Activated CD8-positive, alpha-beta memory T cell treated with anti-CD3 and anti-CD28 coated beads, Interleukin-2, amount 10 ng/mL, durations not matched to agents 7 days and 5 days (primary cell): ENCODE measurements at regions not wholly inside any gene's neighbourhood (a gene's known extent, or its start where the extent isn't known, plus 50 kb on each side); places are given as distances from the start of the nearest gene placed in this dataset.

Experiments
- ATAC-seq: fragments of 150-1000 bp; cut with Tn5 transposase; one replicate; pipeline ENCODE4 v1.10.0; 2021; ENCODE audit warnings: moderate library complexity
- CTCF ChIA-PET: fragments of 350-600 bp; sonication (Branson Sonifier 250); formaldehyde crosslinking; loops from one replicate; lab custom pipeline; 2021; ENCODE audit warnings: antibody characterized with exemption; lab: Charles Lee
- DNase-seq: peaks from one replicate; pipeline ENCODE4 v3.0.0-alpha.2; 2020
- H3K27ac Mint-ChIP-seq: one replicate; pipeline ENCODE4 v1.8.0; 2021; ENCODE audit warnings: mild to moderate bottlenecking, mixed read lengths
- H3K27me3 Mint-ChIP-seq: one replicate; pipeline ENCODE4 v1.8.0; 2021; ENCODE audit warnings: mixed read lengths
- H3K36me3 Mint-ChIP-seq: one replicate; pipeline ENCODE4 v1.8.0; 2021; ENCODE audit warnings: mild to moderate bottlenecking, mixed read lengths
- H3K4me1 Mint-ChIP-seq: one replicate; pipeline ENCODE4 v1.8.0; 2021; ENCODE audit warnings: mixed read lengths
- H3K4me3 Mint-ChIP-seq: one replicate; pipeline ENCODE4 v1.8.0; 2021; ENCODE audit warnings: mild to moderate bottlenecking, moderate library complexity, mixed read lengths
- H3K9me3 Mint-ChIP-seq: one replicate; pipeline ENCODE4 v1.8.0; 2022; ENCODE audit warnings: low read depth, mixed read lengths

DNA sequence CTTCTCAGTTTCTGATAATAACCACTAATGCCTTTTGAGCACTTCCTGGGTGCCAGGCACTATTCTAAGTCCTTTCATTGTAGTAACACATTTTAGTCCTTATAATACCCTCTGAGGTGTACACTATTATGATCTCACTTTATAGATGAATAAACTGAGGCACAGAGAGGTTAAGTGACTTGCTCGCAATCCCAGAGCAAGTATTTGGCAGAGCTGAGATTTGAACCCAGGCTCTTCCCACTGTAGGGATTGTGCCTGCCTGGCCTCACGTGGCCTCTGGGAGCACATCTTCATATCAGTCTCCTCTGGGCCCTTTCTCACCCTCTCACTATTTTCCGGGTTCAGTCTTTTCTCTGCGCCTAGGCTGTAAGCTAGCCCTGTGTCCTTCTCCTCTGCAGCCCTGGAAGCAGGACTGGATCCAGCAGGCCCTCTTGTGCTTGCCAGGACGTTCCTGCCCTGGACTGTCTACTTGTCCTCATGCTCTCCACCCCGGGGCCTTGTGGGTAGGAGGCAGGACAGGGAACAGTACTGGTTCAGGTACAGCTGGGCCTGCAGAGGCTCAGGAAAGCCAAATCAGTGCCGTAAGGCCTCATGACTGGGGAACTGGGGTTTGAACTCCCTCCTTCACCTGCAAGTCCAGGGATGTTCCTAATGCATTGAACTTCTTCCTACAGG is 139.6 kb downstream of the VEGFA start:
- Mint-ChIP-seq H3K36me3 (no peaks in the 10 kb centered on the region), H3K4me3 (no peak overlapping the region), H3K27me3 (peaks cover 4% of the 10 kb centered on the region), H3K9me3 (no peaks in the 10 kb centered on the region), H3K4me1 (no peaks in the 10 kb centered on the region), H3K27ac (no peak overlapping the region)
- CTCF ChIA-PET, result no interaction called here
- DNase-seq (no peak), ATAC-seq (no peak)

DNA sequence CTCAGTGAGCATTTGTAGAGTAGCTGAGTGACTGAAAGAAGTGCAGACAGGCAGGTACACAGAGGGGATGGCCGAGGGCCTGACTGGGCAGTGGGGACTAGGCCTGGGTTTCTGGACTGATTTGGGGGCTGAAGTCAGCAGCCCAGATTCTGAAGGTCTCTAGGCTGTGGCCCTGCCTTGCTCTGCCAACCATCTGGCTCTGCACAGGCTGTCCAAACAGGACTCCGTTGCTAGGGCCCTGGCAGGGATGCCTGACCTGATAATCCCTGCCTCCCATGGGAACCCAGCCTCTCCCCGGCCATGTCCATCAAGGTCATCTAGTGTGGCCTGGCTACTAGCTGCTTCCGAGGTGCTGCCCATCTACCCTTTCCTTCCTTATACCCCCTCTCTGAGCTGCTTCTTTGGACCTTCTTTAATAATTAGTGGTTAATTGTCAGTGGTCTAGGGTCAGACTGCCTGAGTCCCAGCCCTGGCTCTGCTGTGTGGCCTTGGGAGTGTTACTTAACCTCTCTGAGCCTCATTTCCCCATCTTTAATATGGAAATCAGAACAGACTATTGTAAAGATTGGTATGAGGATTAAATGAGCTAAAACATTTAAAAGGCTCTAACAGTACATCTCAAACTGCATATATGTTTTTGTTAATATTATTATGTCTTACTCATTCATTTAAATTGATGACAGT is 137.9 kb downstream of the VEGFA start:
- no peaks in the 10 kb centered on the region for H3K4me1 Mint-ChIP-seq
- ATAC-seq (no peak), DNase-seq (no peak)
- H3K27me3 Mint-ChIP-seq, result peaks cover 7% of the 10 kb centered on the region
- no peak overlapping the region for H3K27ac Mint-ChIP-seq
- no peaks in the 10 kb centered on the region for H3K36me3 Mint-ChIP-seq
- H3K9me3 Mint-ChIP-seq, result no peaks in the 10 kb centered on the region
- CTCF ChIA-PET, result no interaction called here
- H3K4me3 Mint-ChIP-seq, result no peak overlapping the region

DNA sequence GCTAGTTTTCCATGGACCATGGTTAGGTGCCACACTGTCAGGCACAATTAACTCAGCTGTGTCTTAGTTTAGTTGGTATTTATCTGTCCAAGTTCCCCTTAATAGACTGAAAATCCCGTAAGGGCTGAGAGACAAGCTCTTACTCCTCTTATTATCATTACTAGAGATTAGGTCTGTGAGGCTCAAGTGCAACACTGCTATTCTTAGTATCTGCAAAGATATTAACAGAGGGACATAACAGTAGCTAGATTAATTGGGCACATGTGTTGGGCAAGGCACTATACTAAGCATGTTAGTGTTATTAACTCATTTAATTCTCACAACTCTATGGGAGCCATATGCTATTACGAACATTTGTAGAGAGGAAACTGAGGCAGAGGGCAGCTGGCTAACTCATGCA is 137.3 kb downstream of the VEGFA start:
- H3K9me3 Mint-ChIP-seq, result no peaks in the 10 kb centered on the region
- no peak for ATAC-seq

DNA sequence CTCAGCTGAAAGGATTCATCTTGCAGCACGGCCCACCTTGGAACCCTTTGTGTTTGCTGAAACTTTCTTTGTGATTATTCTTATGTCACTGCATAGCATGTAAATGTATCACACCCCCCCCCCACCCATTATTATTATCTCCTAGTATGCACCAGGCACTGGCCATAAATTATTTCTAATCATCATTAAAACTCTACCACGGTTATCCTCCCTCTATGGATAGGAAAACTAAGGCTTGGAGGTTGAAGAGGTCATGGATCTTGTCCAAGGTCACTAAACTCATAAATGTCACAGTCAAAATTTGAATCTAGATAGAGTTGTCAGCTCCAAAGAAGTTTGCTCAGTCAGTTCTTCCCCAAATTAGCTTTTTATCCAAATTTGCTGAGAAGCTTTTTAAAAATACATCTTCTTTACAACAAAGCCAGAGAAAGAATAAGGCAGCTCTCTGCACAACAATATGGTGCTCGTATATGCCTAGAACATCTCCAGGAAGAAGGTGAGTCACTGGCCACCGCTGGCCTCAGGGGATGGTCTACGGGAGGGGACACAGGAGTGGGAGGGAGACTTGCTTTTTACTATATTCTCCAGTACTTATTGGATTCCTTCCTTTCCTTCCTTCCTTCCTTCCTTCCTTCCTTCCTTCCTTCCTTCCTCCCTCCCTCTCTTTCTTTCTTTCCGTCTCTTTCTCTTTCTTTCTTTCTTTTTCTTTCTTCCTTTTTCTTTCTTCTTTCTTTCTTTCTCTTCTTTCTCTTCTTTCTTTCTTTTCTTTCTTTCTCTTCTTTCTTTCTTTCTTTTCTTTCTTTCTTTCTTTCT is 134.5 kb downstream of the VEGFA start:
- no peaks in the 10 kb centered on the region for H3K4me1 Mint-ChIP-seq
- H3K36me3 Mint-ChIP-seq, result no peaks in the 10 kb centered on the region
- CTCF ChIA-PET, result no interaction called here

More for the DNA sequence above, 137.3 kb downstream of the VEGFA start:
- H3K36me3 Mint-ChIP-seq, result no peaks in the 10 kb centered on the region
- no peak for DNase-seq
- peaks cover 7% of the 10 kb centered on the region for H3K27me3 Mint-ChIP-seq
- H3K4me1 Mint-ChIP-seq, result no peaks in the 10 kb centered on the region
- H3K27ac Mint-ChIP-seq, result no peak overlapping the region
- no peak overlapping the region for H3K4me3 Mint-ChIP-seq
- CTCF ChIA-PET, result no interaction called here

DNA sequence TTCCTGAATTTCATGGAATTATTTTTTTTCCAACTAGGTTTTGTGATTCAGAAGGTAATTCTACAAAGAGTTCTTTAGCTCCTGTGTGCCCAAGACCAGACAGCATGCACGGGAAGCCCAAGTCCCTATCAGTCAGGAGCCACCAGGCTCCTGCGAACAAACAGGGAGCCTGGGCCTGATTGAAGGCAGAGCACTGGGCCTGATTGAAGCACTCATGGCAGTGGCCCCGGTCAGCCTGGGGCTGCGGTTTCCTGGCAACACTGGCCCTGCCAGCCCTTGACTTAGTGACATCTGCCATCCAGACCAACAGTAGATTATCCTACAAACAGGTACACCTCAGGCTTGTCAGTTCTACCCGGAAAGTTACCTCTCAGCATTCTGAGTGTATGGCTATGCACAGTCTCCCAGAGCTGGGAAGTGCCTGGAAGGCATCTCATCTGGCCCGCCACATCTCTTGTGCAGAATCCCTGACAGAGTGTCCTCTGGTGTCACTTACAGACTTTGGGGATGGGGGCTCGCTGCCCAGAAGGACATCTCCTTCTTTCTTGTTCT is 133.8 kb downstream of the VEGFA start:
- CTCF ChIA-PET, result no interaction called here
- DNase-seq (no peak), ATAC-seq (no peak)
- Mint-ChIP-seq H3K4me1 (no peaks in the 10 kb centered on the region), H3K36me3 (no peaks in the 10 kb centered on the region), H3K27ac (no peak overlapping the region), H3K27me3 (peaks cover 7% of the 10 kb centered on the region), H3K9me3 (no peaks in the 10 kb centered on the region), H3K4me3 (no peak overlapping the region)

More for the DNA sequence above, 134.5 kb downstream of the VEGFA start:
- H3K4me3 Mint-ChIP-seq, result no peak overlapping the region
- H3K27me3 Mint-ChIP-seq, result peaks cover 7% of the 10 kb centered on the region
- ATAC-seq (no peak), DNase-seq (no peak)
- no peaks in the 10 kb centered on the region for H3K9me3 Mint-ChIP-seq
- no peak overlapping the region for H3K27ac Mint-ChIP-seq

DNA sequence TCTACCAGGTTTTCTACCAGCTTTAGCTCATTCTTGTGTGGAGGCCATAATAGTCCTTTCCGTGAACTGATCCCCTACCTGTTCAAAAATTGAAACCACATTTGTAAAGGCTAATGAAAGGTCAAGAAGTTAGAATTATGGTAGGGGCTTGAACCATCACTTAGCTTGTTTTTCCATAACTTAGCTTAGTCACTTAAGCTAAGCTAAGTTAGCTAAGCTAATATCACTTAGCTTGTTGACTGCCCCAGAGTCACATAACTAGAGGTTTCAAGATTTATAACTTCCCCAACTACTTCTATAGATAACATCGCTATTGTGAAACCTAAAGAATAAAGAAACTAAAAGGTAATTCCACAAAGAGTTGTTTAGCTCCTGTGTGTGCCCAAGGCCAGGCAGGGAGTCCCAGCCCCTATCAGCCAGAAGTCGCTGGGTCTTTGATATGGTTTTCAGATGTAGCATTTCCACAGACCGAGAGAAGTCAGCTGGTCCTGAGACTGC is 131.8 kb downstream of the VEGFA start:
- H3K4me1 Mint-ChIP-seq, result no peaks in the 10 kb centered on the region
- H3K27me3 Mint-ChIP-seq, result peaks cover 11% of the 10 kb centered on the region
- H3K36me3 Mint-ChIP-seq, result no peaks in the 10 kb centered on the region
- DNase-seq, result no peak
- CTCF ChIA-PET, result interaction anchor here (1.7 kb wide), 1 partner anchor 14 kb away, joined by 5 read pairs; no protein-coding TSS in a partner anchor
- no peak overlapping the region for H3K27ac Mint-ChIP-seq
- no peak for ATAC-seq
- H3K9me3 Mint-ChIP-seq, result no peaks in the 10 kb centered on the region
- H3K4me3 Mint-ChIP-seq, result no peak overlapping the region

DNA sequence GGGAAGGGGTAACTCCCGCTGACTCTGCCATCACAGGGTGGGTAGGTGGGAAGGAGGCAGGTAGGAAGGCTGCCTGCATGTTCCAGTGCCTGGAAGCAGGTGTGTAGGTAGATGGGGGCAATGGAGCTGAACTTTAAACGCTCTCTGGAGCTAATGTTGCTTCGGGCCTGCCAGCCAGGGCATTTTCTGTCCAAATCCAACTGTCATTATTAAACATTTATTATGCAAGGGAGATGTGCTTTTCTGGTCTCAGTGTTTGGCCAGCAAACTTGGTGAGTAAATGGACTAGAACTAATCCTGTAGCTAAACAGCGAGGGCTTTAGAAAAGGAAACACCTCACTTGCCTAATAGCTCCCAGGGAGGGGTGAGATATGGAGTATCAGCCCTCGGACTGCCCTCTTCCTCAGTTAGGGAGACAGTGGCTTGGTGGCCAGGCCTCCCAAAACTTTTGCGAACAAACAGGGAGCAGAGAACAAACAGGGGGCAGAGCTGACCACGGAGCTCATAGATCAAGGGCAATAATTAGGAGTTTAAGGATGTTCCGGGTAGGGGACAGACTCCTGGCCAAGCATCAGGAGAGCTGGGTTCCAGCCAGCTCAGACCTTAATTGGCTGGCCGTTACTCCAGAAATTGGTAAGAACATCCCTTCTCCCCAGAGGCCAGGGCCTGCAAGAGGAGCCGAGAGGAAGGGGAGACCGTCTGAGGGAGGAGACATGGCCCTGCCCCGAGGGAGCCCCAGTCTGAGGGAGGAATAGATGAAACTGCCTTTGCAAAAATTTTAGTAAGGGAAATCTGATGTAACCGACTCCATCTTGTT is 131.1 kb downstream of the VEGFA start:
- ATAC-seq, result no peak
- no peak for DNase-seq
- CTCF ChIA-PET, result interaction anchor here (1.0 to 1.7 kb wide), 2 partner anchors 14 to 234 kb away, joined by 3 to 5 read pairs; no protein-coding TSS in a partner anchor
- no peaks in the 10 kb centered on the region for H3K4me1 Mint-ChIP-seq
- no peaks in the 10 kb centered on the region for H3K9me3 Mint-ChIP-seq
- H3K4me3 Mint-ChIP-seq, result no peak overlapping the region
- H3K27me3 Mint-ChIP-seq, result peaks cover 11% of the 10 kb centered on the region
- H3K36me3 Mint-ChIP-seq, result no peaks in the 10 kb centered on the region
- H3K27ac Mint-ChIP-seq, result no peak overlapping the region

DNA sequence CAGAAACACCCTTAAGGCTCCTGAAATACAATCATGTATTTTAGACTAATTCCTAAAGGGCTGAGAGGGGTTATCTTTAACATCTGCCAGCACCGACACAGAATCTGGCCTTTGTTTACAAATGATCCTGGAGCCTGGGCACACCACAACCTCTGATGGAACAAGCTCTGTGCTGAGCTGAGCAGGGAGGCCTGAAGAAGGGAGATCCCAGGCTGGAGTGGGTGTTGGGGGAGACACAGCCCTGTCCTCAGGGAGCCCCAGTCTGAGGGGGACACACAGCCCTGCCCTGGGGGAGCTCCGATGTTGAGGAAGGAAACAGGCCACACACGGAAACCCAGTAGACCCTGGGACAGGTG is 130.5 kb downstream of the VEGFA start:
- Mint-ChIP-seq H3K4me1 (no peaks in the 10 kb centered on the region), H3K27ac (no peak overlapping the region), H3K4me3 (no peak overlapping the region), H3K36me3 (no peaks in the 10 kb centered on the region), H3K9me3 (no peaks in the 10 kb centered on the region), H3K27me3 (peaks cover 11% of the 10 kb centered on the region)
- CTCF ChIA-PET, result interaction anchor here (1.0 to 1.7 kb wide), 2 partner anchors 13 to 233 kb away, joined by 3 to 5 read pairs; no protein-coding TSS in a partner anchor
- no peak for DNase-seq
- no peak for ATAC-seq

DNA sequence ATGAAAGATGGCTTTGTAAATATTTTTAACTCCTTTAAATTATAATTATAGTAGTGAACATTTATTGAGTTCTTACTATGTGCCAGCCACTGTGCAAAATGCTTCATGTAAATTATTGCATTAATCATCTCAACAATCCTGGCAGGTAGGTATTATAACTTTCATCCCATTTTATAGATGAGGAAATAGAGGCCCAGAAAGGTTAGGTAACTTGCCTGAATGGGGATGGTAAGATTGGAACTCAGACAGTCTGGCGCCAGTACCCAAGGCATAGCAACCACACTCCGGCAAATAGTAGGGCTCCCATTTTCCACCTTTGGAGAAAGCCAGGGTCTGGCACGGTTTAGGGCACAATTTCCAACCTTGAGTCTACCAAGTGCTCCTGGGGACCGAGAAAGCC is 129.8 kb downstream of the VEGFA start:
- CTCF ChIA-PET, result interaction anchor here (1.0 kb wide), 1 partner anchor 232 kb away, joined by 3 read pairs; no protein-coding TSS in a partner anchor
- no peak for ATAC-seq
- no peaks in the 10 kb centered on the region for H3K4me1 Mint-ChIP-seq
- no peaks in the 10 kb centered on the region for H3K9me3 Mint-ChIP-seq
- H3K27ac Mint-ChIP-seq, result no peak overlapping the region
- no peak for DNase-seq
- H3K27me3 Mint-ChIP-seq, result peaks cover 11% of the 10 kb centered on the region
- no peaks in the 10 kb centered on the region for H3K36me3 Mint-ChIP-seq
- no peak overlapping the region for H3K4me3 Mint-ChIP-seq

DNA sequence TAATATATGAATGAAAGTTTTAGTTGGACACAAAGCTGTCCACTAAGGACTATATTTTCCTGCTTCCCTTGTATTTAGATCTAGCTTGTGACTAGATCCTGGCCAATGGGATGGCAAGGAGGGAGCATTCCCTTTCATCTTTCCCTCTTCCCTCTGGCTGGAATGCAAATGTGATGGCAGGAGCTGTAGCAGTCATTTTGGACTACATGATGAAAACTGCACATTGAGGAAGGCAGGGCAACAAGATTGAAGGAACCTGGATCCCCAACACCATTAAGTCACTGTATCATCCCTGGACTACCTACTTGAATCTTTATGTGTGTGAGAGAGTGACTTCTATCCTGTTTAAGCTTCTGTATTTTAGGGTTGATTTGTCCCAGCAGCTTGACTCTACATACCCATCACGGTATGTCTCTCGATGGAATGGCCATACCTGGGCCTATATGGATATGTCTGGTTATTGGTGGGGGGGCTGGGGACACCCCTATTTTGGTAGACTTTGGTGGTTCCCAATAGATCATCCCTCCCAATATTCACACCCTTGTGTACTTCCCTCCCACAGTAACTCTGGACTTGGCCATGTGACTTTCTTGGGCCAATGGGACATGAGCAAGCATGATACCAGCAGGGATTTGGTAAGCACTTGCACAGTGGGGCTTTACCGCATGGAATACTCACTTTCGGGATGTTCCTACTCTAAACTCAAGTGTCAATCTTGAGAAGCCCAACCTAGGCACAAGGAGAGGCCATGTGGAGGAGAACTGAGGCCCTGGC is 128.5 kb downstream of the VEGFA start:
- Mint-ChIP-seq H3K4me1 (no peaks in the 10 kb centered on the region), H3K9me3 (no peaks in the 10 kb centered on the region), H3K36me3 (no peaks in the 10 kb centered on the region), H3K27ac (no peak overlapping the region), H3K4me3 (no peak overlapping the region), H3K27me3 (peaks cover 9% of the 10 kb centered on the region)
- CTCF ChIA-PET, result interaction anchor here (1.6 kb wide), 1 partner anchor 181 kb away, joined by 4 read pairs; no protein-coding TSS in a partner anchor
- DNase-seq (no peak), ATAC-seq (no peak)

DNA sequence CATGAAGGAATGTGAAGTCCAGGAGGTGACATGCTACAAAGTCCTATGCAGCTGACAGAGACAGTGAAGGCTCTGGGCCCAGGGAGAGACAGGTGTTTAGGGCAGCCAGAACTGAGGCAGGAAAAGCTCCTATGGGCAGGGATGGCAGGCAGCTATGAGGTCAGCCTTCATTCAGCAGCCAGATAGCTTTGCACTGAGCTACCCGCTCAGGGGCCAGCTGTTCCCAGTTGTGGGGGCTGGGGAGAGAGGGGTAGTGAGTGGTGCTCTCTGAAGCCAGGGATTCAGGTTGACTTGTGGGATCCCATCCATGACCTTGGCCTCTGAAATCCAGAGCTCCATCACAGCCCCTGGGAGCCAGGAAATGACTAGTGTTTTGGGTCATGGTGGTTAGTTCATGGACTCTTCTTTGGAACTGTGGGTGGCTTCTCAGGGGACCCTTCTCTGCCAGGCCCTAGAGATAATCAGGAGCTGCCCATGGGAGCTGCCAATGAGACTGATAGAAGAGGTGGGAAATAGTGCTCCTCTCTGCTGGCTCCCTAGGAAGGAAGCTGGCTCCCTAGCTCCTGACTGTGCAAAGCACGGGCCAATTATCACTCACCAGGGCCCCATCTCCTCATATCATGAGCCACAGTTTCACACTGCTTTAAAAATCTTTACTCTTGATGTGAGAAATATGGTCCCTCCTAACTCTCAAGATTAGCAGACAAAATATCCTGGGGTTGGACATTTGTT is 127.7 kb downstream of the VEGFA start:
- no peak overlapping the region for H3K27ac Mint-ChIP-seq
- DNase-seq (no peak), ATAC-seq (no peak)
- peaks cover 12% of the 10 kb centered on the region for H3K27me3 Mint-ChIP-seq
- no peaks in the 10 kb centered on the region for H3K4me1 Mint-ChIP-seq
- no peaks in the 10 kb centered on the region for H3K36me3 Mint-ChIP-seq
- no peak overlapping the region for H3K4me3 Mint-ChIP-seq
- H3K9me3 Mint-ChIP-seq, result no peaks in the 10 kb centered on the region
- CTCF ChIA-PET, result interaction anchor here (1.6 kb wide), 1 partner anchor 181 kb away, joined by 4 read pairs; no protein-coding TSS in a partner anchor
